Activated CD4-positive, alpha-beta T cell treated with anti-CD3 and anti-CD28 coated beads for 24 hours (primary cell): ENCODE measurements at regions not wholly inside any gene's neighbourhood (a gene's known extent, or its start where the extent isn't known, plus 50 kb on each side); places are given as distances from the start of the nearest gene placed in this dataset.
"Not testable (repeated sequence)": the region's sequence is repeated elsewhere in the genome, so short reads cannot be mapped to it uniquely, and the experiment has no call there.

ENCODE experiments used
- DNase-seq, 2 donors: peaks; one replicate each; pipeline ENCODE4 v3.0.0-alpha.2; 2020; ENCODE audit warnings: low read depth in 2 of 2

DNA sequence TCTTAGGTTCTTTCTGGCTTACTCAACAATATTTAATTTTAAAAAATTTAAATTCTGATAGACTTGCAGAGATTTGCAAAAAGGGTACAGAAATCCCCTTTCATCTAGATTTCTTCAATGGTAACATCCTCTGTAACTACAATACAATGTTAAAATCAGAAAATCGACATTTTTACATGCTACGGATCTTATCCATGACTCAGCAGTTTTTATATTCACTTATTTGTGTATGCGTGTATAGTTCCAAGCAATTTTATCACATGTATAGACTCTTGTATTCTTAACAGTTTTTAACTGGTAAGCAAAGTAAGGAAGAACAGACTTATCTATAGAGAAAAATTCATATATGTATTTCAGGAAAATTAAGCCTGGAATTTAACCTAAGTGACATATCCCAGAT is 256.1 kb upstream of the MEX3C start:
- DNase-seq, result no peak

DNA sequence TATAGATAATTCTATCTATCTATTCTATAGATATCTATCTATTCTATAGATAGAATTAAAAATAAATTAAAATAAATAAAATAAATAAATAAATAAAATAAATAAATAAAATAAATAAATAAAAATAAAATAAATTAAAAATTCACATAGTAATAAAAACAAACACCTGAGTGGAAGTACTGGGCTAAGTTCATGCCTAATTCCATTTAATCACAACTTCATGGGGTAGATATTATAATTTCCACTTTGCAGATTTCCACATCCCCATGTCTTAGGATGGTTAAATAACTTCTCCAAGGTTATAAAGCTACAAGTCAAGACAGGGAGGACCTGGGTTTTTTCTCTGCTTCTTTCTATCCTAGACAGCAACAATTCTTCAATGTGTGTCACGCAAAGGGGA is 261.4 kb upstream of the MEX3C start:
- DNase-seq, result no peak

DNA sequence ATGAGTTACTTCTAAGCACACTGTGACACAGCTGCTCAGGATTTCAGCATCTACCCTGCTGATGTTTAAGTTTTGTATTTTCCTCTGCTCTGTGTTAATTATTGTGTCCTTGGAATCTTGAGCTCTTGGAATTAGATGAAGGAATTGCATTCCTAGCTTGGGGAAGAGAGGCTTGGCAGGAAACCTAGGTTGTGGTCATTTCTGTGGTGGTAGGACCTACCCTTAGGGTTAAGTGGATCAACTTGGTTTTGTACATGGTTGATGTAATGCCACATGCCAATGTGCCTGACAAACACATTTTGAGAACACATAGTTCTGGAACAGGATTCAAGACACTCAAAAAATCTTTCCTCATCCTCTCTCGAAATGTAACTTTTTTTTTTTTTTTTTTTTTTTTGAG is 264.5 kb upstream of the MEX3C start:
- no peak for DNase-seq

- DNase-seq, result no peak
Observed at GRCh38 chr18:51463483-51464136, 266.1 kb upstream of the MEX3C start.

DNA sequence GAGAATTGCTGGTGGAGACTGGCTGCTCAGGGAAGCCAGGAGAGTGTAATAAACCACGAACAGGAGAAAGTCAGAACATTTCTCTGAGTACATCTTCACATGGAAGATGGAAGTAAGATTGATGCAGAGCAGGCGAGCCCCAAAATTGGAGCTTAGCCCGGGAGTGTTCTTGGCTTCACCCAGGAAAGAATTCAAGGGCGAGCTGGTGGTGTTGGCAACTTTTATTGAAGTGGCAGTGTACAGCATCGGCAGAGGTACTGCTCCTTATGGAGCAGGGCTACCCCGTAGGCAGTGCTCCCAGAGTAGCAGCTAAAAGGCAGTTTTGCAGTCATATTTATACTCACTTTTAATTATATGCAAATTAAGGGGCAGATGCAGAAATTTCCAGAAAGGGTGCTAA is 281.4 kb upstream of the MEX3C start:
- no peak for DNase-seq

DNA sequence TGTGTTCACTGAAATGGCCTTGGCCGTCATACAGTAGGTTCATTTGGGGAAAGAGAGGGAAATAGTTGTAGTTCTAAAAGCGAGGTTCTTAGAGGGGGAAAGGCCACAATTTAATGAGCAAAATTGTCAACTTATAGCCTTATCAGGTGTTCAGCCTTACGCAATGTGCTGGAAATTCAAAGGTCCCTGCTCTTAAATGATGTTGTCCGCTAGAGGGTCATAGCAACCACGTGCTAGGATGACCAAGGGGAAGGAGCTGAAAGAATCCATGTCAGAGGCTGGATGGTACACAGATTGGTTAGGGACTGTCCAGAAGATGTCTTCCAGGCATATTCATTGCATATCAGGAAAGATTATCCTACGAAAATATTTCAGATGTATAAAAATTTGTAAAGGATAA is 282.3 kb upstream of the MEX3C start:
- DNase-seq, result no peak

DNA sequence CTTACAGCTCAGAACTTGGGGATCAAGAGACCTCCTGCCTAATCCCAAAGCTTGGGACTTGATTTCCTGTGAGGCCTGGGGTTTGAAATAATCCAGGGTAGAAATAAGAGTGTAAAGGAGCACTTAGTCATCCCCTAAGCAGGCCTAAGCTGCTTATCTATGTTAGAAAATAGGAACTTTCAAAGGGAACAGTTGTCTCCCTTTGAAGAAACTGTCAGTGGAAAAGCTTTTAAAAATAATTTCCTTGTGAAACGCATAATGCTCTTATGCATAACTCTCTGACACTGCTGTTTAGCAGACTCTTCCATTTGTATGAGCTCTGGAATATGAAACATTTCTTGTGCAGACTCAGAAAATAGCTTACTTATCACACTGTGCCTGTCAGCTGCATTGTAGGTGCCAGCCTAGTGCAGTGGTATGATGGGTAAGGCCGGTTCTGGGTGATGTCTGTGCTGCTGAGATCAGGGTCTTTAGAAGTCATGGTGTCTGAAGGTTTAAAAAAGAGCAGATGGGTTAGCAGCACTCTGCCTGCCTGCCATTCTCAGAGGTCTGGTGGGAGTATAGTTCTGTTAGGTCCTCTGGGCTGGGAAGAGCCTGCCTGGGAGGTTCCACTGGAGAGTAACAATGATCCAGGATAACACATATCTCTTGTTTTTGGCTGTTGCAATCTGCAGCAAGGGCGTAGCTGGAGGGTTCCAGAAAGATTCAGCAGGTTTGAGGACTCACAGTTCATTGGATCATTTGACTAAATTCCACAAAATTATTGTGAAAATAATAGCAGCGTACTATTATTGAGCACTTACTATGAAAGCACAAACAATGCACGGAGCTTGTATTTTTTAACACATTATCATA is 283.2 kb upstream of the MEX3C start:
- no peak for DNase-seq

DNA sequence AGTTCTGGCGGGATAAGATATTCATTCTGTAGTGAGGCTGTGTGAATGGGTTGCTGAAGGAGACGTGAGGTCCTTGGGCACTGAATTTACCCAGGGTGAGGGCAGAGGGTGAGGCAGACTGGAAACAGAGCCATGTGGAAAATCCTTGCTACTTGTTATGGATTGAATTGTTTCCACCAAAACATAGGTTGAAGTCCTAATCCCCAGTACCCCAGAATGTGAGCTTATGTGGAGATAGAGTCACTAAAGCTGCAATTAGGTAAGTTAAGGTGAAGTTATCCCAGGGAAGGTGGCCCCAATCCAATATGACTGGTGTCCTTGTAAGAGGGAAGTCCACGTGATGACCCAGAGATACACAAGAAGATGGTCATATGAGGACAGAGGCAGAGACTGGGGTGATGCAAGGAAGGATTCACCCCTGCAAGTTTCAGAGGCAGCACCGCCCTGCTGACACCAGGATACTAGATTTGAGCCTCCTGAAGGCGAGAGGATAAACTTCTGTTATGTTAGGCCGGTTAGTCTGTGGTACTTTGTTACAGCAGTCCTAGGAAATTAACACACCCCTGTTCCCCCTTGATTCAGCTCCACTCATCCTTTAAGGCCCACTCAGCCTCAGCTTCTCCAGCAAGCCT is 289.4 kb upstream of the MEX3C start:
- DNase-seq, result no peak

- DNase-seq, result no peak
Observed at GRCh38 chr18:51490417-51490816, 292.9 kb upstream of the MEX3C start.

DNA sequence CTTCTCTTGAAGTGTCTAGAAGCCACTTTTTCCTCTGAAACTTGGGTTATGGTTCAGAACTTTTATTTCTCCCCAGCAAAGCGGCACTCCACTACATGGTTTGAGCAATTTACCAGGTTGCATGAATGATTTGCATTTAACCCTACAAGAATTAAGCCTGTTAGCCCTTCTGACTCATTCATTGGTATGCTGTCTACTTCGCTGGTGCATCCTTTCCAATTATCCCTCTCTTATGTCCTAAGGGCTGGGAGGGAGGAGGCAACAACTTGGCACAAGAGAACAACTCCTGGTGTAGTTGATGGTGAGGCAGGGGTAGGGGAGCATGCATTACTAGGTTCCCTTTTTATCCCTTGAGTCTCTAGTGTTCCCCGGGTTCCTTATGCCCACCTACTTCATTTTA is 293.4 kb upstream of the MEX3C start:
- no peak for DNase-seq

GRCh38 chr18:51491678-51492372 is 294.3 kb upstream of the MEX3C start:
- no peak for DNase-seq

GRCh38 chr18:51498085-51498855 is 300.8 kb upstream of the MEX3C start:
- no peak for DNase-seq

- DNase-seq, result no peak
Observed at GRCh38 chr18:51503351-51503750, 305.9 kb upstream of the MEX3C start.

DNA sequence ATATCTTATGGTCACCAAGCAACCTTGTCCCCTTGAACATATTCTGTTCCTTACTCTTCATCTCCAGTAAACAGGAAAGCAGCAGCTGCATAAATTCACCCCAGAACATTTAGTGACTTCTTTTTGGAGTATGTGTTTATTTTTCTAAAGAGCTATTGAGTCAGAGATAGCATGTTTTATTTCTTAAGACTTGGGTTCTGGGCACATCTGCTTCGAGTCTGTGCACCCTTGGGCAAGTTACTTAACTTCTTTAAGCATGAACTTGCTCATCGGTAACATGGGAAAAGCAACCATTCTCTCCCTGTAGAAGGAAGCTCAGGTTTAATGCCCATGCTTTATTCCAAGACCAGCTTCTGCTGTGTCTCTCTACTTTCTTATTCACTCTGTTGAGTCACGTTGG is 309.3 kb upstream of the MEX3C start:
- no peak for DNase-seq

DNA sequence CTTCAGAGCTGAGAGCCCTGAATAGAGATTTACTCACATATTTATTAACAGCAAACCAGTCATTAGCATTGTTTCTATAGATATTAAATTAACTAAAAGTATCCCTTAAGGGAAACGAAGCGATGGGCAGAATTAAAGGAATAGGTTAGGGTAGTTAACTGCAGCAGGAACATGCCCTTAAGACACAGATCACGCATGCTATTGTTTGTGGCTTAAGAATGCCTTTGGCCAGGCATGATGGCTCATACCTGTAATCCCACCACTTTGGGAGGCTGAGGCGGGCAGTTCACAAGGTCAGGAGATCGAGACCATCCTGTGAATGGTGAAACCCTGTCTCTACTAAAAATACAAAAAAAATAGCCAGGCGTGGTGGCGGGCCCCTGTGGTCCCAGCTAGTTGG is 310.9 kb upstream of the MEX3C start:
- not testable (repeated sequence) for DNase-seq

GRCh38 chr18:51510020-51510419 is 312.5 kb upstream of the MEX3C start:
- DNase-seq, result no peak

DNA sequence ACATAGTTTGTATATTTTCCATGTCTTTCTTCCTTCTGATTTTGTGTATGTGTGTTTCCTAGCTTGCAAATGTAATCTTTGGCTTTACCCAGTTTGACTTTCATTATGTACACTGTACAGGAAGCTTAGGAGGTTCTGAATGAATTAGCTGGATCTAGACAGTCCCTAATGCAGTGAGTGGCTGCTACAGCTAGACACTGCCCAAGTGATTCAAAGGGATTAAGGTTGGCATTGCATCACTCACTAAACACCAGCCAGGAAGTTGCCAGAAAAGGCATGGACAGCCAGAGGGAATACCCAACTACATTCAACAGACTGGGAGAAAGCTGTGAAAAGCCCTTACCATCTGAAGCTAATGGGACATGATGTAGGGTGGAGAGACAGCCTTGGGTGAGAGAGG is 316.0 kb upstream of the MEX3C start:
- DNase-seq, result no peak

- no peak for DNase-seq
Observed at GRCh38 chr18:51514128-51514527, 316.6 kb upstream of the MEX3C start.

DNA sequence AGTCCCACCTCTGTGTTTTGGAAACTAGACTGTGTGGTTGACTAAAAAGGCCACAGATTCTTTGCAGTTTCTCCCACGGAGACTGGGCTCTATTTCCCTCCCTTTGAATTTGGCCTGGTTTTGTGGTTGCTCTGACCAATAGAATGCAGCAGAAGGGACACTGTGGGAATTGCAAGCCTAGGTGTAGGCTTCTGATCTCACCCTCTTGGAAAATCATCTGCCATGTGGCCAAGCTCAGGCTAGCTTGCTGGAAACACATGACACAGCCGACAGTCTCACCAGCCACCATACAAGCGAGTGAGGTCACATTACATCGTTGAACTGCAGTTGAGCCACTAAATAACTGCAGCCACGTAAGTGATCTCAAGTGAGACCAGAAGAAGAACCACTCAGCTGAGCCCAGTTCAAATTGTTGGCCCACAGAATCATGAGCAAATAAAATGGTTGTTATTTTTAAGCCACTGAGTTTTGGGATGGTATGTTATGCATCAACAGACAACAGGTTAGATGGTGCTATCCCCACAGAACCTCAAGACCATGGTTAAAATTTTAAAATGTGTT is 319.1 kb upstream of the MEX3C start:
- no peak for DNase-seq

DNA sequence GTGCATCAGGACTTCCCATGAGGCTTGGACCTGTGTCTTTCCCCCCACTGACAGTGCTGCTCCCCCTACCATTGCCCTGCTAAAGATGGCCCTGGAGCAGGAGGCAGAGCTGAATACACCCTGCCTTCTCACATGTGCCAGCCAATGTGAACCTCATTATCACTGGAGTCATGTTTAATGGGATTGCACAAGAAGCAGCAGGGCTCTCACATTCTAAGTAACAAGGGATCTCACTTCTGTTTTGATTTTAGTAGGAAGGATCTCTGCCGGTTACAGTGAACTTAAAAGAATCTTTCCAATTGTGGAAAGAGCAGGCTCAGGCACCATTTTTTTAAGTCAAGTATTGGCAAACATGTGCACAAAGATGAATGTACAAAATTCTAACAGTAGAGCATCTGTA is 322.1 kb upstream of the MEX3C start:
- DNase-seq, result no peak

GRCh38 chr18:51520676-51521180 is 323.2 kb upstream of the MEX3C start:
- no peak for DNase-seq
